Ramos (cell line): ENCODE measurements at regions not wholly inside any gene's neighbourhood (a gene's known extent, or its start where the extent isn't known, plus 50 kb on each side); places are given as distances from the start of the nearest gene placed in this dataset.

Experiments used
- in situ Hi-C: fragments of 300-500 bp; cut with MboI; formaldehyde crosslinking; loops from one replicate; pipeline ENCODE4 v1.14.3; 2022; ENCODE audit warnings: low sequenced_read_pairs; ENCODE audit not compliant: unreplicated experiment

GRCh38 chr3:160127308-160127707 is 97.9 kb upstream of the C3orf80 start:
- in situ Hi-C loops = no loop called here

- in situ Hi-C loops = no loop called here
Measured at GRCh38 chr3:160128056-160128455, 97.2 kb upstream of the C3orf80 start.

- in situ Hi-C loops = no loop called here
Measured at GRCh38 chr3:160129459-160130061, 95.7 kb upstream of the C3orf80 start.

- in situ Hi-C loops = no loop called here
Measured at GRCh38 chr3:160130071-160130470, 95.2 kb upstream of the C3orf80 start.

GRCh38 chr3:160130950-160131349 is 94.3 kb upstream of the C3orf80 start:
- in situ Hi-C loops = no loop called here

GRCh38 chr3:160132226-160132625 is 93.0 kb upstream of the C3orf80 start:
- in situ Hi-C loops = no loop called here

GRCh38 chr3:160133757-160134156 is 91.5 kb upstream of the C3orf80 start:
- in situ Hi-C loops = no loop called here

GRCh38 chr3:160134454-160134853 is 90.8 kb upstream of the C3orf80 start:
- in situ Hi-C loops = no loop called here

- in situ Hi-C loops = no loop called here
Measured at GRCh38 chr3:160134964-160135363, 90.3 kb upstream of the C3orf80 start.

GRCh38 chr3:160135851-160136250 is 89.4 kb upstream of the C3orf80 start:
- in situ Hi-C loops = no loop called here

- in situ Hi-C loops = no loop called here
Measured at GRCh38 chr3:160136421-160136820, 88.8 kb upstream of the C3orf80 start.

GRCh38 chr3:160139291-160139690 is 85.9 kb upstream of the C3orf80 start:
- in situ Hi-C loops = no loop called here

GRCh38 chr3:160140756-160141155 is 84.5 kb upstream of the C3orf80 start:
- in situ Hi-C loops = no loop called here

- in situ Hi-C loops = no loop called here
Measured at GRCh38 chr3:160141485-160142185, 83.6 kb upstream of the C3orf80 start.

- in situ Hi-C loops = no loop called here
Measured at GRCh38 chr3:160143482-160143881, 81.7 kb upstream of the C3orf80 start.

GRCh38 chr3:160150066-160150465 is 75.2 kb upstream of the C3orf80 start:
- in situ Hi-C loops = no loop called here

- in situ Hi-C loops = no loop called here
Measured at GRCh38 chr3:160150525-160150924, 74.7 kb upstream of the C3orf80 start.

GRCh38 chr3:160152638-160153037 is 72.6 kb upstream of the C3orf80 start:
- in situ Hi-C loops = no loop called here

- in situ Hi-C loops = no loop called here
Measured at GRCh38 chr3:160154033-160154432, 71.2 kb upstream of the C3orf80 start.

- in situ Hi-C loops = no loop called here
Measured at GRCh38 chr3:160154596-160154995, 70.6 kb upstream of the C3orf80 start.

GRCh38 chr3:160157321-160157720 is 67.9 kb upstream of the C3orf80 start:
- in situ Hi-C loops = no loop called here

- in situ Hi-C loops = no loop called here
Measured at GRCh38 chr3:160159341-160159740, 65.9 kb upstream of the C3orf80 start.
